K562 (cell line): ENCODE measurements at regions not wholly inside any gene's neighbourhood (a gene's known extent, or its start where the extent isn't known, plus 50 kb on each side); places are given as distances from the start of the nearest gene placed in this dataset.

Source experiments
- ATAC-seq: fragments of 200-7000 bp; cut with Tn5 transposase; 3 replicates; pipeline ENCODE4 v1.9.1; 2020; ENCODE audit warnings: moderate library complexity
- BruUV-seq: library from RNA; stranded (reverse); fragments of 400-500 nt; replicated peaks from 2 replicates; lab custom pipeline; 2021; lab: Mats Ljungman, UMichigan
- CTCF ChIA-PET: fragments of 300-600 bp; formaldehyde crosslinking; extraction: SDS; loops from one replicate; lab custom pipeline; 2021; ENCODE audit warnings: low intra/inter-chr PET ratio; lab: Yijun Ruan, JAX
- POLR2A ChIA-PET: fragments of 300-600, 350-650 bp; sonication (Branson Sonifier 250); formaldehyde crosslinking; extraction: SDS; loops from one replicate; lab custom pipeline; 2021; ENCODE audit warnings: antibody characterized with exemption, inconsistent platforms; lab: Yijun Ruan, JAX
- DNase-seq, 4 experiments: peaks; one replicate each; pipeline versions ENCODE4 v3.0.0 to v3.0.0-alpha.2; 2011 to 2018; ENCODE audit warnings: low spot score in 3 of 4, mixed read lengths in 3 of 4; ENCODE audit errors: extremely low read depth in 1 of 4
- FAIRE-seq: peaks from 2 replicates; lab custom pipeline; 2011; peaks lifted over from hg19 to GRCh38; lab: Jason Lieb, UNC
- H2AFZ ChIP-seq: 2 replicates; pipeline ENCODE4 v1.6.0; 2011; ENCODE audit warnings: low read depth, low read length, control low read depth, inconsistent platforms
- H3K27ac ChIP-seq: fragments of 200-600 bp; 3 replicates; pipeline ENCODE4 v1.8.0; 2011; ENCODE audit warnings: low read depth, mild to moderate bottlenecking, control low read depth, inconsistent platforms, low read length, moderate library complexity, mixed read lengths; ENCODE audit errors: extremely low read depth
- H3K27me3 ChIP-seq, 2 experiments: fragments of 300-600 bp in 1 of 2; 2 replicates in 1 of 2; 3 replicates in 1 of 2; pipeline versions ENCODE4 v1.6.0 to v1.8.0; 2011; ENCODE audit warnings: inconsistent platforms in 2 of 2, low read length in 2 of 2, mild to moderate bottlenecking in 1 of 2, mixed read lengths in 1 of 2, moderate library complexity in 1 of 2; ENCODE audit not compliant: control insufficient read depth in 2 of 2, insufficient read depth in 2 of 2
- H3K36me3 ChIP-seq: fragments of 300-600 bp; 3 replicates; pipeline ENCODE4 v1.8.0; 2011; ENCODE audit warnings: mild to moderate bottlenecking, low read length, inconsistent platforms; ENCODE audit not compliant: control insufficient read depth, insufficient read depth
- H3K4me1 ChIP-seq, 2 experiments: fragments of 200-600 bp in 1 of 2; replicated peaks in 1 of 2; 2 replicates in 1 of 2; 3 replicates in 1 of 2; pipeline versions ENCODE4 v1.5.1 to v1.8.0; 2011; ENCODE audit warnings: inconsistent platforms in 2 of 2, low read length in 2 of 2, mild to moderate bottlenecking in 1 of 2, mixed read lengths in 1 of 2, moderate library complexity in 1 of 2; ENCODE audit not compliant: control insufficient read depth in 2 of 2, insufficient read depth in 2 of 2
- H3K4me2 ChIP-seq: 2 replicates; pipeline ENCODE4 v1.6.1; 2011; ENCODE audit warnings: low read length, control low read depth, inconsistent platforms, mixed read lengths; ENCODE audit not compliant: insufficient read depth
- H3K4me3 ChIP-seq: fragments of 200-600 bp; sonication (generic), shearing (Covaris generic); 2 replicates; pipeline ENCODE4 v1.5.1; 2016; ENCODE audit warnings: control low read depth, inconsistent platforms
- H3K79me2 ChIP-seq: fragments of 200-600 bp; 3 replicates; pipeline ENCODE4 v1.8.0; 2011; ENCODE audit warnings: low read length, inconsistent platforms; ENCODE audit not compliant: control insufficient read depth, insufficient read depth
- H3K9ac ChIP-seq, 2 experiments: 2 replicates each; pipeline versions ENCODE4 v1.6.0 to v1.6.1; 2011; ENCODE audit warnings: low read depth in 2 of 2, low read length in 2 of 2, control low read depth in 1 of 2, inconsistent platforms in 1 of 2, mild to moderate bottlenecking in 1 of 2, mixed read lengths in 1 of 2; ENCODE audit not compliant: insufficient read depth in 1 of 2
- H3K9me1 ChIP-seq: one replicate; pipeline ENCODE4 v1.6.0; 2011; ENCODE audit warnings: inconsistent platforms, mild to moderate bottlenecking, low read length, moderate library complexity; ENCODE audit not compliant: control insufficient read depth, insufficient read depth
- H3K9me3 ChIP-seq: replicated peaks from 2 replicates; pipeline ENCODE4 v1.5.1; 2011; ENCODE audit warnings: low read depth, low read length, inconsistent platforms; ENCODE audit not compliant: control insufficient read depth, insufficient read depth
- H4K20me1 ChIP-seq: replicated peaks from 2 replicates; pipeline ENCODE4 v1.6.1; 2011; ENCODE audit warnings: low read length, inconsistent platforms, mixed read lengths; ENCODE audit not compliant: control insufficient read depth, insufficient read depth
- CEBPB ChIP-seq: fragments of 450-650 bp; IDR thresholded peaks from 2 replicates; pipeline ENCODE4 v1.6.1; 2016; ENCODE audit warnings: missing genetic modification characterization, missing compliant biosample characterization
- KAT8 ChIP-seq: fragments of 450-650 bp; IDR thresholded peaks from 2 replicates; pipeline ENCODE4 v1.6.1; 2016; ENCODE audit warnings: low read depth, mild to moderate bottlenecking
- L3MBTL2 ChIP-seq: fragments of 450-650 bp; IDR thresholded peaks from 2 replicates; pipeline ENCODE4 v1.6.1; 2016; ENCODE audit warnings: mild to moderate bottlenecking, moderate library complexity
- LCOR ChIP-seq: sonication (generic); formaldehyde crosslinking; IDR thresholded peaks from 2 replicates; pipeline ENCODE4 v1.8.0; 2022; ENCODE audit warnings: mild to moderate bottlenecking, missing genetic modification reagents
- NCOA1 ChIP-seq: fragments of 450-650 bp; IDR thresholded peaks from 2 replicates; pipeline ENCODE4 v1.6.1; 2016; ENCODE audit warnings: low read depth
- NCOA2 ChIP-seq, 2 experiments: fragments of 450-650 bp; IDR thresholded peaks; 2 replicates each; pipeline ENCODE4 v1.6.1; 2018; ENCODE audit warnings: mild to moderate bottlenecking in 2 of 2, moderate library complexity in 1 of 2; ENCODE audit not compliant: partially characterized antibody in 2 of 2
- POLR2AphosphoS5 ChIP-seq: IDR thresholded peaks from 2 replicates; pipeline ENCODE4 v1.6.1; 2011; ENCODE audit warnings: mild to moderate bottlenecking, low read depth, low read length, moderate library complexity; ENCODE audit not compliant: control insufficient read depth, insufficient read depth
- PTTG1 ChIP-seq: fragments of 450-650 bp; IDR thresholded peaks from 2 replicates; pipeline ENCODE4 v1.6.1; 2016; ENCODE audit warnings: low read depth, mild to moderate bottlenecking, missing genetic modification characterization, missing compliant biosample characterization
- XRCC4 ChIP-seq: IDR thresholded peaks from one replicate; pipeline ENCODE4 v1.6.1; 2011; ENCODE audit not compliant: insufficient read depth, insufficient read length; ENCODE audit errors: extremely low read depth
- ZNF175 ChIP-seq: fragments of 200-800 bp; sonication (Bioruptor generic); IDR thresholded peaks from 2 replicates; pipeline ENCODE4 v1.6.1; 2016; ENCODE audit warnings: low read depth, mild to moderate bottlenecking, missing genetic modification characterization, missing compliant biosample characterization
- ZNF507 ChIP-seq: conservative IDR thresholded peaks from 2 replicates; pipeline ENCODE4 v1.6.1; 2017; ENCODE audit warnings: missing genetic modification characterization, missing compliant biosample characterization
- ZNF699 ChIP-seq: fragments of 250-450 bp; sonication (Bioruptor Pico); IDR thresholded peaks from 2 replicates; pipeline ENCODE4 v1.8.0; 2021; ENCODE audit warnings: mild to moderate bottlenecking, moderate library complexity; ENCODE audit not compliant: insufficient replicate concordance
- ZNF76 ChIP-seq: fragments of 250-450 bp; sonication (Bioruptor Pico); IDR thresholded peaks from 2 replicates; pipeline ENCODE4 v1.4.0; 2020; ENCODE audit warnings: mild to moderate bottlenecking, moderate library complexity, borderline replicate concordance
- WGBS: fragments of 100-300 bp; shearing (Covaris generic); methylation state at CpG from one replicate; pipeline ENCODE4 v1.1.6; 2016; ENCODE audit warnings: low coverage, mixed read lengths; ENCODE audit not compliant: insufficient coverage; ENCODE audit errors: missing lambda C conversion rate; 5-methylcytosine and 5-hydroxymethylcytosine counted together
- in situ Hi-C: fragments of 300-500 bp; cut with MboI; formaldehyde crosslinking; loops from 4 replicates; pipeline ENCODE4 v1.15.0; 2018; ENCODE audit warnings: inconsistent platforms, mixed read lengths
- intact Hi-C: fragments of 100-400 bp; cut with micrococcal nuclease; formaldehyde crosslinking; loops from 2 replicates; pipeline ENCODE4 v1.14.2; 2022
- TF ChIP-seq, protein P1 (sequence below): fragments of 200-400 bp; formaldehyde crosslinking; IDR thresholded peaks from 2 replicates; pipeline ENCODE4 v1.6.1; 2017; ENCODE audit warnings: mild to moderate bottlenecking, low read depth, low read length, moderate library complexity
- TF ChIP-seq, protein P2 (sequence below): fragments of 450-650 bp; IDR thresholded peaks from 2 replicates; pipeline ENCODE4 v1.6.1; 2017; ENCODE audit warnings: antibody characterized with exemption, mild to moderate bottlenecking

DNA sequence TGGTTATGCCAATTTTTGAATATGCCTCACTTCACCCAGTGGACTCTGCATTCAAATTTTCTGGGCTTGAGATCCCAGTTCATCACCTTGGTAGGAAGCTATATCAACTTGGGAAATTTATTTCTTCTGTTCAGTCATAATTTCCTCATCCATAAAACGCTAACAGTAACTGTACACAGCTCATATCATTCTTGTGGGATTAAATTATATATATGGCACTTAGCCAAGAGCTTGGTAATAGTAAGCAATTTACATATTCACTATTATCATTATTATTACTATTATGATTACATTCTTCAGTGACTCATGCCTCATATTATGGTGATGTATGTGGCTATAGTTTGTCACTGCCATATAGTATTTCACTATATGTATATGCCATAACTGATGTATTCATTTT lies 177.6 kb downstream of the CPE start (continued):
- TF ChIP-seq LCOR (CRISPR knock-in tag) = no peak
- no peak for TF ChIP-seq XRCC4
- TF ChIP-seq ZNF507 (tag) = no peak

DNA sequence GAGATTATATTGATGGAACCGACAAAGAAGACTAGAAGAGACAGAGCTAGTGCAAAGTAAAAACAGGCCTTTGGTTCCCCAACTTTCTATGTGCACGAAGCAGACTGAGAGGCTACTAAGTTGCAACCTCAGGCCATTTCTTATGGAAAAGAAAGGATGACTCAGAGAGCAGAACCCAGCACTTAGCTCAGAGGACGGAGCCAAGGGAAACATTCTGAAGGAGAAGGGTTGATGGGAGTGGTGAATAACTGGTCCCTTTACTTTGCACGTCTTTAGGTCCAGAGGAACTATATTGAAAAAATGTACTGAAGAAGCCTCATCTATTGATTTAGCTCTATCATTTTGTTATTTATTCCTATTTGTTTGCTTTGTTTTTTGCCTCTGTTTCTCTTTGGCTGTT lies 182.1 kb downstream of the CPE start:
- Histone ChIP-seq H2AFZ (no peak overlapping the region), H3K4me3 (no peak overlapping the region), H3K27me3 (no peaks in the 10 kb centered on the region), H4K20me1 (no peaks in the 10 kb centered on the region), H3K27ac (no peak overlapping the region), H3K9ac (no peak overlapping the region), H3K9me1 (no peaks in the 10 kb centered on the region), H3K36me3 (no peaks in the 10 kb centered on the region), H3K79me2 (no peaks in the 10 kb centered on the region), H3K9me3 (no peaks in the 10 kb centered on the region), H3K4me1 (no peaks in the 10 kb centered on the region), H3K4me2 (no peak overlapping the region)
- FAIRE-seq = no peak
- ATAC-seq = no peak
- 2% methylated on average over 4 of the region's 4 CpGs for WGBS
- in situ Hi-C loops (no loop called here), intact Hi-C loops (no loop called here)
- ChIA-PET POLR2A (interaction anchor here (0.8 kb wide), 2 partner anchors 109 to 176 kb away, joined by 3 to 5 read pairs; no protein-coding TSS in a partner anchor), CTCF (no interaction called here)
- DNase-seq = no peak
- no TSS peak for BruUV-seq
- no peak for TF ChIP-seq ZNF175 (CRISPR knock-in tag)
- TF ChIP-seq L3MBTL2 = no peak
- no peak for TF ChIP-seq CEBPB
- TF ChIP-seq PTTG1 (tag) = no peak
- TF ChIP-seq KAT8 = no peak
- TF ChIP-seq ZNF699 (CRISPR knock-in tag) = no peak
- TF ChIP-seq, protein P1, sequence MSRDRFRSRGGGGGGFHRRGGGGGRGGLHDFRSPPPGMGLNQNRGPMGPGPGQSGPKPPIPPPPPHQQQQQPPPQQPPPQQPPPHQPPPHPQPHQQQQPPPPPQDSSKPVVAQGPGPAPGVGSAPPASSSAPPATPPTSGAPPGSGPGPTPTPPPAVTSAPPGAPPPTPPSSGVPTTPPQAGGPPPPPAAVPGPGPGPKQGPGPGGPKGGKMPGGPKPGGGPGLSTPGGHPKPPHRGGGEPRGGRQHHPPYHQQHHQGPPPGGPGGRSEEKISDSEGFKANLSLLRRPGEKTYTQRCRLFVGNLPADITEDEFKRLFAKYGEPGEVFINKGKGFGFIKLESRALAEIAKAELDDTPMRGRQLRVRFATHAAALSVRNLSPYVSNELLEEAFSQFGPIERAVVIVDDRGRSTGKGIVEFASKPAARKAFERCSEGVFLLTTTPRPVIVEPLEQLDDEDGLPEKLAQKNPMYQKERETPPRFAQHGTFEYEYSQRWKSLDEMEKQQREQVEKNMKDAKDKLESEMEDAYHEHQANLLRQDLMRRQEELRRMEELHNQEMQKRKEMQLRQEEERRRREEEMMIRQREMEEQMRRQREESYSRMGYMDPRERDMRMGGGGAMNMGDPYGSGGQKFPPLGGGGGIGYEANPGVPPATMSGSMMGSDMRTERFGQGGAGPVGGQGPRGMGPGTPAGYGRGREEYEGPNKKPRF = no peak
- no peak for TF ChIP-seq POLR2AphosphoS5
- TF ChIP-seq, protein P2, sequence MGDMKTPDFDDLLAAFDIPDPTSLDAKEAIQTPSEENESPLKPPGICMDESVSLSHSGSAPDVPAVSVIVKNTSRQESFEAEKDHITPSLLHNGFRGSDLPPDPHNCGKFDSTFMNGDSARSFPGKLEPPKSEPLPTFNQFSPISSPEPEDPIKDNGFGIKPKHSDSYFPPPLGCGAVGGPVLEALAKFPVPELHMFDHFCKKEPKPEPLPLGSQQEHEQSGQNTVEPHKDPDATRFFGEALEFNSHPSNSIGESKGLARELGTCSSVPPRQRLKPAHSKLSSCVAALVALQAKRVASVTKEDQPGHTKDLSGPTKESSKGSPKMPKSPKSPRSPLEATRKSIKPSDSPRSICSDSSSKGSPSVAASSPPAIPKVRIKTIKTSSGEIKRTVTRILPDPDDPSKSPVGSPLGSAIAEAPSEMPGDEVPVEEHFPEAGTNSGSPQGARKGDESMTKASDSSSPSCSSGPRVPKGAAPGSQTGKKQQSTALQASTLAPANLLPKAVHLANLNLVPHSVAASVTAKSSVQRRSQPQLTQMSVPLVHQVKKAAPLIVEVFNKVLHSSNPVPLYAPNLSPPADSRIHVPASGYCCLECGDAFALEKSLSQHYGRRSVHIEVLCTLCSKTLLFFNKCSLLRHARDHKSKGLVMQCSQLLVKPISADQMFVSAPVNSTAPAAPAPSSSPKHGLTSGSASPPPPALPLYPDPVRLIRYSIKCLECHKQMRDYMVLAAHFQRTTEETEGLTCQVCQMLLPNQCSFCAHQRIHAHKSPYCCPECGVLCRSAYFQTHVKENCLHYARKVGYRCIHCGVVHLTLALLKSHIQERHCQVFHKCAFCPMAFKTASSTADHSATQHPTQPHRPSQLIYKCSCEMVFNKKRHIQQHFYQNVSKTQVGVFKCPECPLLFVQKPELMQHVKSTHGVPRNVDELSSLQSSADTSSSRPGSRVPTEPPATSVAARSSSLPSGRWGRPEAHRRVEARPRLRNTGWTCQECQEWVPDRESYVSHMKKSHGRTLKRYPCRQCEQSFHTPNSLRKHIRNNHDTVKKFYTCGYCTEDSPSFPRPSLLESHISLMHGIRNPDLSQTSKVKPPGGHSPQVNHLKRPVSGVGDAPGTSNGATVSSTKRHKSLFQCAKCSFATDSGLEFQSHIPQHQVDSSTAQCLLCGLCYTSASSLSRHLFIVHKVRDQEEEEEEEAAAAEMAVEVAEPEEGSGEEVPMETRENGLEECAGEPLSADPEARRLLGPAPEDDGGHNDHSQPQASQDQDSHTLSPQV = no peak
- TF ChIP-seq NCOA1 = no peak
- TF ChIP-seq NCOA2 (IDR thresholded peaks at IDR 0.05; ENCODE audit: partially characterized antibody in 2 of 2) = no peak
- no peak for TF ChIP-seq ZNF76
